ELR (cell line): ENCODE measurements at regions not wholly inside any gene's neighbourhood (a gene's known extent, or its start where the extent isn't known, plus 50 kb on each side); places are given as distances from the start of the nearest gene placed in this dataset.
A peak's percentile ranks its signal among the peaks of the same experiment; 100 is the strongest.

Experiments
- DNase-seq: peaks from one replicate; pipeline ENCODE4 v3.0.0-alpha.2; 2015; ENCODE audit warnings: low read depth

GRCh38 chr15:97171556-97171955 lies 788.9 kb upstream of the ARRDC4 start:
- no peak for DNase-seq

GRCh38 chr15:97174886-97175540 lies 785.5 kb upstream of the ARRDC4 start:
- peak; percentile 43 for DNase-seq

GRCh38 chr15:97177151-97177577 lies 783.3 kb upstream of the ARRDC4 start:
- peak; percentile 19 for DNase-seq

- no peak for DNase-seq
These were observed 777.9 kb upstream of the ARRDC4 start for GRCh38 chr15:97182581-97182980.

GRCh38 chr15:97189162-97189780 lies 771.2 kb upstream of the ARRDC4 start:
- peak; percentile 58 for DNase-seq

- no peak for DNase-seq
These were observed 765.8 kb upstream of the ARRDC4 start for GRCh38 chr15:97194750-97195149.

GRCh38 chr15:97196048-97197014 lies 764.2 kb upstream of the ARRDC4 start:
- DNase-seq, result no peak

- DNase-seq, result no peak
These were observed 761.0 kb upstream of the ARRDC4 start for GRCh38 chr15:97199393-97200051.

- DNase-seq, result peak; percentile 14
These were observed 760.3 kb upstream of the ARRDC4 start for GRCh38 chr15:97200161-97200560.

- DNase-seq, result no peak
These were observed 750.2 kb upstream of the ARRDC4 start for GRCh38 chr15:97210277-97210676.

GRCh38 chr15:97215629-97216028 lies 744.9 kb upstream of the ARRDC4 start:
- DNase-seq, result peak; percentile 4

- DNase-seq, result no peak
These were observed 736.3 kb upstream of the ARRDC4 start for GRCh38 chr15:97224191-97224641.

GRCh38 chr15:97234851-97235610 lies 725.5 kb upstream of the ARRDC4 start:
- DNase-seq, result peak; percentile 57

GRCh38 chr15:97235611-97235985 lies 724.9 kb upstream of the ARRDC4 start:
- no peak for DNase-seq

- no peak for DNase-seq
These were observed 724.4 kb upstream of the ARRDC4 start for GRCh38 chr15:97236140-97236539.

GRCh38 chr15:97237160-97237559 lies 723.3 kb upstream of the ARRDC4 start:
- DNase-seq, result no peak

- no peak for DNase-seq
These were observed 712.1 kb upstream of the ARRDC4 start for GRCh38 chr15:97248376-97248775.

GRCh38 chr15:97259943-97260342 lies 700.6 kb upstream of the ARRDC4 start:
- DNase-seq, result no peak

- no peak for DNase-seq
These were observed 659.3 kb upstream of the ARRDC4 start for GRCh38 chr15:97301166-97301565.

- DNase-seq, result no peak
These were observed 644.1 kb upstream of the ARRDC4 start for GRCh38 chr15:97316362-97316761.

GRCh38 chr15:97317163-97317562 lies 643.3 kb upstream of the ARRDC4 start:
- DNase-seq, result no peak
